UCSD-AML1 (cell line): ENCODE measurements at regions not wholly inside any gene's neighbourhood (a gene's known extent, or its start where the extent isn't known, plus 50 kb on each side); places are given as distances from the start of the nearest gene placed in this dataset.

Source experiments
- DNase-seq: peaks from one replicate; lab custom pipeline; 2025; ENCODE audit not compliant: unreplicated experiment; lab: John Stamatoyannopoulos, UW

GRCh38 chr10:108894402-108895301, 1028.7 kb downstream of the XPNPEP1 start:
- DNase-seq = no peak

GRCh38 chr10:108877095-108877561, 1046.2 kb downstream of the XPNPEP1 start:
- no peak for DNase-seq

- DNase-seq = no peak
These were observed 1050.5 kb downstream of the XPNPEP1 start for GRCh38 chr10:108872854-108873253.

- DNase-seq = no peak
These were observed 1054.4 kb downstream of the XPNPEP1 start for GRCh38 chr10:108868881-108869280.

GRCh38 chr10:108862676-108863350, 1060.5 kb downstream of the XPNPEP1 start:
- no peak for DNase-seq

GRCh38 chr10:108861181-108861754, 1062.0 kb downstream of the XPNPEP1 start:
- no peak for DNase-seq

- no peak for DNase-seq
These were observed 1071.1 kb downstream of the XPNPEP1 start for GRCh38 chr10:108852211-108852610.

GRCh38 chr10:108850138-108850854, 1073.0 kb downstream of the XPNPEP1 start:
- DNase-seq = no peak

GRCh38 chr10:108849688-108850087, 1073.6 kb downstream of the XPNPEP1 start:
- DNase-seq = no peak

GRCh38 chr10:108849186-108849585, 1074.1 kb downstream of the XPNPEP1 start:
- no peak for DNase-seq

GRCh38 chr10:108848046-108848445, 1075.3 kb downstream of the XPNPEP1 start:
- no peak for DNase-seq

GRCh38 chr10:108840944-108841343, 1082.4 kb downstream of the XPNPEP1 start:
- DNase-seq = no peak

- no peak for DNase-seq
These were observed 1086.9 kb downstream of the XPNPEP1 start for GRCh38 chr10:108836362-108836761.

GRCh38 chr10:108822026-108822425, 1101.3 kb downstream of the XPNPEP1 start:
- DNase-seq = no peak

- no peak for DNase-seq
These were observed 1104.0 kb downstream of the XPNPEP1 start for GRCh38 chr10:108819302-108819701.

GRCh38 chr10:108817584-108817983, 1105.7 kb downstream of the XPNPEP1 start:
- DNase-seq = no peak

- DNase-seq = no peak
These were observed 1106.2 kb downstream of the XPNPEP1 start for GRCh38 chr10:108817135-108817534.

- no peak for DNase-seq
These were observed 1110.4 kb downstream of the XPNPEP1 start for GRCh38 chr10:108812906-108813305.

- DNase-seq = no peak
These were observed 1111.0 kb downstream of the XPNPEP1 start for GRCh38 chr10:108812296-108812695.

- no peak for DNase-seq
These were observed 1115.1 kb downstream of the XPNPEP1 start for GRCh38 chr10:108808228-108808627.
